ENCODE measurements at regions not wholly inside any gene's neighbourhood (a gene's known extent, or its start where the extent isn't known, plus 50 kb on each side); places are given as distances from the start of the nearest gene placed in this dataset.

DNA sequence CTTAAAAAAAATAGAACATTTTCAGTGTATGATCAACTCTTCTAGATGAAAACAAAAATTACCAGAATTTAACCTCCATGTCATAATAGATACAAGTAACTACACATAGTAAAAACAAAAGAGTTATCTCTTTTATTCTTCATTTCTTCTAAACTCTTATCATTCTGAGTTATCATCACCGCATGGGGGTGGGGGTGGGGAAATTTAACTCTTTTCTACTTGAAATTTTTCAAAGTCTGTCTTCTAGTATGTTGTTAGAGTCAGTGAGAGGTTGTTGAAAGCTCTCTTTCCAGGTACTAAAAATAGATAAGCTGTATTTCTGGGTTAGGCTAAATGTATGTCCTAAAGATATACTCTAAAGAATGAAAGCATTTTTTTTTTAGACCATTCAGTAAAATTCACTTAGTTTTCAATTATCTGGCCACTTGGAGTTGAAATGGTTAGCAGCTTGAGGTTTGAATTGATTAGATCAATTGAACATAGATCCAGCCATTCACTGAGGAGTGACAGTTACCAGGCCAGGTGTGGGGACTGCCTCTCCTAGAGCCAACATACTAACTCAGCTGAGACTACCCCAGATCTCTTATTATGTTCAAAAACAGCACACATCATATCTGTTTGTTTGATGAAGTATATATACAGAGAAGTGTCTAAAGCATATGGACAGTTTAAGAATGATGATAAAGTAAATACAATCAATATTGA lies 220.7 kb downstream of the IKZF2 start (continued):
- TF ChIP-seq, protein P1, sequence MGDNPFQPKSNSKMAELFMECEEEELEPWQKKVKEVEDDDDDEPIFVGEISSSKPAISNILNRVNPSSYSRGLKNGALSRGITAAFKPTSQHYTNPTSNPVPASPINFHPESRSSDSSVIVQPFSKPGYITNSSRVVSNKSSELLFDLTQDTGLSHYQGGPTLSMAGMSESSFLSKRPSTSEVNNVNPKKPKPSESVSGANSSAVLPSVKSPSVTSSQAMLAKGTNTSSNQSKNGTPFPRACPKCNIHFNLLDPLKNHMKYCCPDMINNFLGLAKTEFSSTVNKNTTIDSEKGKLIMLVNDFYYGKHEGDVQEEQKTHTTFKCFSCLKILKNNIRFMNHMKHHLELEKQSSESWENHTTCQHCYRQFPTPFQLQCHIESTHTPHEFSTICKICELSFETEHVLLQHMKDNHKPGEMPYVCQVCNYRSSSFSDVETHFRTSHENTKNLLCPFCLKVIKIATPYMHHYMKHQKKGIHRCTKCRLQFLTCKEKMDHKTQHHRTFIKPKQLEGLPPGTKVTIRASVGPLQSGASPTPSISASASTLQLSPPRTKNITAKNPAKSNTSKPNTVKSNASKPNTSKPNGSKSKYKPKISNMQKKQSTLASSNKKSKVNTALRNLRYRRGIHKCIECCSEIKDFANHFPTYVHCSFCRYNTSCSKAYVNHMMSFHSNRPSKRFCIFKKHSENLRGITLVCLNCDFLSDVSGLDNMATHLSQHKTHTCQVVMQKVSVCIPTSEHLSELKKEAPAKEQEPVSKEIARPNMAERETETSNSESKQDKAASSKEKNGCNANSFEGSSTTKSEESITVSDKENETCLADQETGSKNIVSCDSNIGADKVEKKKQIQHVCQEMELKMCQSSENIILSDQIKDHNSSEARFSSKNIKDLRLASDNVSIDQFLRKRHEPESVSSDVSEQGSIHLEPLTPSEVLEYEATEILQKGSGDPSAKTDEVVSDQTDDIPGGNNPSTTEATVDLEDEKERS (tag by site-specific recombination; IDR thresholded peaks at IDR 0.05) = no peak
- TF ChIP-seq OVOL3 (tag by site-specific recombination; IDR thresholded peaks at IDR 0.05) = no peak

DNA sequence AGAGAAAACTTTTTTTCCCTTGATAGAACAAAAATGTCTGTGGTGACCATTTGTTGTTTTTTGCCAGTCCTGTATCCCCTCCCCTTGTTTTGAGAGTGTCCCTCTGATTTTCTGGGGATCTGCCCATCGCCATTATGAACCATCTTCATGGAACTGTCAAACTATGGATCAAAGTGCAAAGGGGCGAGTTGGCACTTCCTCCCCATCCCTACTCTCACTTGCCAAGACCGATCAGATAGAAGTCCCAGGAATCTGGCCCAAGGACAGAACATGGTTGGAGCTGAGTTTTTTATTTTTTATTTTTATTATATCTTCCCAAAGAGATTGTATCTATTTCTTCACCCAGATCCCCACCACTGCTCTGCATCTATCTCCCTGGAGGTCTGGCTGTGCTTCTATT lies 221.4 kb downstream of the IKZF2 start:
- no peak overlapping the region for H3K27ac ChIP-seq (ENCODE audit: extremely low read depth, low read depth, low read length)
- no peaks in the 10 kb centered on the region for H3K9me3 ChIP-seq (ENCODE audit: control insufficient read depth, insufficient read depth, low read depth, low read length)
- CTCF ChIA-PET = no interaction called here
- no peaks in the 10 kb centered on the region for H3K36me3 ChIP-seq (ENCODE audit: control insufficient read depth in 2 of 2, insufficient read depth in 1 of 2, low read length in 2 of 2)
- TF ChIP-seq ZNF341 (tag by site-specific recombination; IDR thresholded peaks at IDR 0.05; ENCODE audit: low read depth) = no peak
- POLR2A ChIA-PET = no interaction called here
- no peaks in the 10 kb centered on the region for H3K4me1 ChIP-seq (ENCODE audit: control insufficient read depth, insufficient read depth, low read length)
- no peak overlapping the region for H3K4me3 ChIP-seq (ENCODE audit: low read depth, low read length)

DNA sequence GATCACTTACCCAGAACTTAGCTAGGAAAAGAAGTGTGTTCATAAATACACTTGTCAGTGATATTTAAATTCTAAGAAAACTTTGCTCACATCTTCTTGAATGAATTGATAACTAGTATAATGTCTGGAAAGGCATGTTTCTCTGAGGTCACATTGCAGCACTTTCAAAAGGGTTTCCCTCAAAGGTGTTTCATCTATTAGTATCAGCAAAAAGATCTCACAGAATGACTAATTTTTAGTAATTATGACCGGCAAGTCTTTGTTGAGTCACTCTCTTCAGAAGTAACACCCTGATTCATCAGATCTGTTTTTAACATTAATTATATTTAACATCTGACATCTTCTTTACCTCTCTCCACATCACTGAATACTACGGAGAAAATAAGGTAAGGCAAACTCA lies 222.3 kb downstream of the IKZF2 start:
- Histone ChIP-seq H3K36me3 (ENCODE audit: control insufficient read depth in 2 of 2, insufficient read depth in 1 of 2, low read length in 2 of 2) (no peaks in the 10 kb centered on the region), H3K27ac (ENCODE audit: extremely low read depth, low read depth, low read length) (no peak overlapping the region), H3K9me3 (ENCODE audit: control insufficient read depth, insufficient read depth, low read depth, low read length) (no peaks in the 10 kb centered on the region), H3K4me3 (ENCODE audit: low read depth, low read length) (no peak overlapping the region), H3K4me1 (ENCODE audit: control insufficient read depth, insufficient read depth, low read length) (no peaks in the 10 kb centered on the region)
- TF ChIP-seq ZXDB (tag by site-specific recombination; IDR thresholded peaks at IDR 0.05) (no peak), ZNF501 (tag by site-specific recombination; IDR thresholded peaks at IDR 0.05) (no peak), ZNF626 (tag by site-specific recombination; IDR thresholded peaks at IDR 0.05) (no peak), ZNF2 (tag by site-specific recombination; IDR thresholded peaks at IDR 0.05) (no peak), RBAK (tag by site-specific recombination; IDR thresholded peaks at IDR 0.05) (no peak)
- ChIA-PET CTCF (no interaction called here), POLR2A (no interaction called here)

DNA sequence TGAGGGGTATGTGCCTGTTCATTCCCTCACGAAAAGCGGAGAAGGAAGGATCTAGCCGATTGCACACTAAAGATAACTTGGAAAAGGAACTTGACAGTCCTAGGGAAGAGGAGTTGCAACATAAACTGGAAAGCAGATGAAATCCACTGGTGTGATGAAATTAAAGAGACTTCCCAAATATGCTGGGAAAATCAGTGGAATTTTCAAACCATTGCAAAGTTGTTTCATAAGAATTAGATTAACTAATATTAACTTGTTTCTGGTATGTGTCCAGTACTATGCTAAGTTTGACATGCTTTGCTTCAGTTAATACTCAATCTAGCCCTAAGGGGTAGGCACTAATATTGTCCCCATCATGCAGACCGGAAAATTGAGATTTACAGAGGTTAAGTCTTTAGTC lies 222.7 kb downstream of the IKZF2 start:
- ChIA-PET CTCF (no interaction called here), POLR2A (no interaction called here)
- no peak for TF ChIP-seq SP2 (tag by site-specific recombination; IDR thresholded peaks at IDR 0.05)
- H3K4me3 ChIP-seq (ENCODE audit: low read depth, low read length) = no peak overlapping the region
- H3K36me3 ChIP-seq (ENCODE audit: control insufficient read depth in 2 of 2, insufficient read depth in 1 of 2, low read length in 2 of 2) = no peaks in the 10 kb centered on the region
- H3K4me1 ChIP-seq (ENCODE audit: control insufficient read depth, insufficient read depth, low read length) = no peaks in the 10 kb centered on the region
- no peak overlapping the region for H3K27ac ChIP-seq (ENCODE audit: extremely low read depth, low read depth, low read length)
- no peaks in the 10 kb centered on the region for H3K9me3 ChIP-seq (ENCODE audit: control insufficient read depth, insufficient read depth, low read depth, low read length)

DNA sequence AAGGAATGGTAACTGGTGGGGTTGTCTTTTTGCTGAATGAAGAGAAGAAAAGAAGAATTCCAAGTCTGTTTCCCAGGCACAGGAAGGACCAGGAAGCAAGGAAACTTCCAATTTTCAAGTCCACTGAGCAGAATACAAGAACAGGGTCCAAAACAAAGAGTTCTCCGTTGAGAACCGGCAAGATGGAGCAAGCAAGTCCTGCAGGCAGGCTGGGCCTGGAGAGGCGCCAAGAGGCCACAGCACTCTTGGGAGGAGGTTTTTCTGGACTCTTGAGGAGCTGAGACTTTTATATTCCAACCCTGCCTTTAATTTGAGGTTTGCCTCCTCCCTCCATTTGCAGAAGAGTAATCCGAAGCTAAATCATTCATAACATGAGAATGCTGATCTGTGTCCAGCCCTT lies 224.5 kb downstream of the IKZF2 start:
- Histone ChIP-seq H3K36me3 (ENCODE audit: control insufficient read depth in 2 of 2, insufficient read depth in 1 of 2, low read length in 2 of 2) (no peaks in the 10 kb centered on the region), H3K27ac (ENCODE audit: extremely low read depth, low read depth, low read length) (no peak overlapping the region), H3K4me1 (ENCODE audit: control insufficient read depth, insufficient read depth, low read length) (no peaks in the 10 kb centered on the region), H3K4me3 (ENCODE audit: low read depth, low read length) (no peak overlapping the region), H3K9me3 (ENCODE audit: control insufficient read depth, insufficient read depth, low read depth, low read length) (no peaks in the 10 kb centered on the region)
- no peak for TF ChIP-seq ZBTB20 (tag by site-specific recombination; IDR thresholded peaks at IDR 0.05)
- TF ChIP-seq ZNF221 (tag by site-specific recombination; IDR thresholded peaks at IDR 0.05; ENCODE audit: borderline replicate concordance) = no peak
- TF ChIP-seq ZNF335 (tag by site-specific recombination; conservative IDR thresholded peaks at IDR 0.05) = no peak
- POLR2A ChIA-PET = no interaction called here
- CTCF ChIA-PET = no interaction called here

Measured in HEK293 (cell line).